Ovary (tissue), 3 donors: ENCODE measurements at regions not wholly inside any gene's neighbourhood (a gene's known extent, or its start where the extent isn't known, plus 50 kb on each side); places are given as distances from the start of the nearest gene placed in this dataset.
"Not testable (repeated sequence)": the region's sequence is repeated elsewhere in the genome, so short reads cannot be mapped to it uniquely, and the experiment has no call there.

Source experiments
- CTCF ChIP-seq, 3 donors: fragments of 450-650 bp in 2 of 3; fragments of 200-600 bp in 1 of 3; IDR thresholded peaks; one replicate each; pipeline versions ENCODE4 v1.5.1 to v1.8.0; 2016 to 2022; ENCODE audit warnings: antibody characterized with exemption in 3 of 3, mild to moderate bottlenecking in 1 of 3
- EP300 ChIP-seq: sonication (generic); formaldehyde crosslinking; IDR thresholded peaks from one replicate; pipeline ENCODE4 v1.6.1; 2017; ENCODE audit warnings: antibody characterized with exemption
- donor health status: DM: no; HTN: no; CAD: no.

- TF ChIP-seq EP300; CTCF (IDR thresholded peaks at IDR 0.05): not testable (repeated sequence)
Measured at GRCh38 chr7:136114467-136114866, 137.3 kb upstream of the MTPN start.
